ENCODE measurements at regions not wholly inside any gene's neighbourhood (a gene's known extent, or its start where the extent isn't known, plus 50 kb on each side); places are given as distances from the start of the nearest gene placed in this dataset.
"Not testable (repeated sequence)": the region's sequence is repeated elsewhere in the genome, so short reads cannot be mapped to it uniquely, and the experiment has no call there.

DNA sequence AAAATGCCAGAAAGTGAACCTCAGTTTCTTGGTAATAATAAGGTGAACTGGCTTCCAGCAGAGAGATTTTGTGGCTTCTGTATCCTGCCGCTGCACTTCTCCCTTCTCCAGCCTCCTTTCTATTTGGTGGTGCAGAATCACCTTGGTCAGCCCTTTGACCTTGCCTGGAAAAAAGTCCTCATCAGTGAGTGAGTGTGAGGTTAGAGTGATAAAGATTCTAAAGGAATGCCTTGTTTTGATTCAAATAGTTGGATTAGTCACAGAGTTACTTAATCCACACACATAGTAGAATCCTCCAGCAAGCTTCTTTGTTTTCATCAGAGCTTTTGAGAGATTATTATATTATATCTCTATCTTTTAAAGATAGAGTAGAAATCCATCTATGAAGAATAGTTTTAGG is 140.9 kb downstream of the KCNRG start:
- no peak for DNase-seq (ENCODE audit: low read depth in 2 of 2)

DNA sequence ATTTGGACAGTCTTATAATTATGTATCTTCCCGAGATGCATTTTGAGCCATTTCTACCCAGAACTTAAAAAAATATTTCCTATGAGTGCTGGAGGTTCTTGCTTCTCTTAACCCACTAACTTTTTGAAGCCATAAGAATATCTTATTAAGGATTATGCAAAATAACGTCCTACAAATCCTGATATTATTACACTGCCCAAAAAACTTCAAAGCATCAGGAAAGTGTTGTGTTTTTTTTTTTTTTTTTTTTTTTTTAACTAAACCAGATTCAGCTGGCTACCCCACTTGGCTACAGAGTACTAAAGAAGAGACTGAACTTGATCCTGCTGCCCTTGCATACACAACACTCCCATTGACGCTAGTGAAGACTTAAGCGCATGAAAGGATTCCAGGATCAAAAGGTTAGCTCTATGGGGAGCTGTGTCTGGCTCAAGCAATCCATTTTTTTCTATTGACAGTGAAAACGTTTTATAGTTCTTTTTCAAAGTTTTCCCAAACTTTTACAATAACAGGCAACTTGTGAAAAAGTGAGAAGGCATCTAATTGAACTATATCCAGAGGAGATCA is 141.4 kb downstream of the KCNRG start:
- no peak for DNase-seq (ENCODE audit: low read depth in 2 of 2)

GRCh38 chr13:50158385-50159165 is 143.3 kb downstream of the KCNRG start:
- no peak for DNase-seq (ENCODE audit: low read depth in 2 of 2)

- DNase-seq (ENCODE audit: low read depth in 2 of 2): no peak
Observed at GRCh38 chr13:50159607-50160006, 144.4 kb downstream of the KCNRG start.

GRCh38 chr13:50161052-50161451 is 145.8 kb downstream of the KCNRG start:
- no peak for DNase-seq (ENCODE audit: low read depth in 2 of 2)

DNA sequence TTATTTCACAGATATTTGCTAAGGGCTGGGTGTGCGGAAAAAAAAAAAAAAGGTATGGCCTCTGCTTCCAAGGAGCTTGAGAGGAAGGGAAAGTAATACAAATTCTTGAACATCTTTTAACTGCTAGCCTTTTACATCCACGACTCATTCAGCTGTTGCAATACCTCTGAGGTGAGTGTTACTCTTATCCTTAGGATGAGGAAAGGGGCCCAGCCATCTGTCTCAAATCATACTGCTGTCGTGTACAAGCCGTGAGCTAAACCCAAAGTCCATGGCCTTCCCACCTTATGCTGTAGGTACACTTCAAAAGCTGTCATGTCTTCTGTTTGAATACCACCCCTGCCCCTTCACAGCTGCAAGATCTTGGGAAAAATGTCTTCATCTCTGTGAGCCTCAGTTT is 146.8 kb downstream of the KCNRG start:
- no peak for DNase-seq (ENCODE audit: low read depth in 2 of 2)

- no peak for DNase-seq (ENCODE audit: low read depth in 2 of 2)
Observed at GRCh38 chr13:50162567-50162966, 147.3 kb downstream of the KCNRG start.

- no peak for DNase-seq (ENCODE audit: low read depth in 2 of 2)
Observed at GRCh38 chr13:50167224-50167947, 152.1 kb downstream of the KCNRG start.

DNA sequence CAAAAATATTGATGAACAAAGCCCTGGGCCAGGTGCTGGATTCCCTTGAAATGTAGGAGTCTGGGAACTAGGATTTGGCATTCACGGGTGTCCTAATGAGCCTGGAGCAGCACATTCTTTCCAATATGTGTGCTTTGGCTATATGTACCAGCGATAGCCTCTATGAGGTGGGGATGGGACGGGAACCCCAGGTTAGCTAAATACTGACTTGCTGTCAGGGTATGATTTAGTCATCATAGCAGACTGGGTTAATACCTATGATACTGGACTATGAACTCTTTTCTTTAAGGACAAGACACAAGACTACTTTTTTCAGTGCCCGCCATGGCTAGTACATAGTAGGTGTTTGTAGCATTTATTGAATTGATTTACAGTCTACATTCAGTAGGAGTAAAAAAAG is 152.7 kb downstream of the KCNRG start:
- no peak for DNase-seq (ENCODE audit: low read depth in 2 of 2)

GRCh38 chr13:50168786-50169185 is 153.5 kb downstream of the KCNRG start:
- DNase-seq (ENCODE audit: low read depth in 2 of 2): no peak

GRCh38 chr13:50170447-50171037 is 155.3 kb downstream of the KCNRG start:
- DNase-seq (ENCODE audit: low read depth in 2 of 2): no peak

DNA sequence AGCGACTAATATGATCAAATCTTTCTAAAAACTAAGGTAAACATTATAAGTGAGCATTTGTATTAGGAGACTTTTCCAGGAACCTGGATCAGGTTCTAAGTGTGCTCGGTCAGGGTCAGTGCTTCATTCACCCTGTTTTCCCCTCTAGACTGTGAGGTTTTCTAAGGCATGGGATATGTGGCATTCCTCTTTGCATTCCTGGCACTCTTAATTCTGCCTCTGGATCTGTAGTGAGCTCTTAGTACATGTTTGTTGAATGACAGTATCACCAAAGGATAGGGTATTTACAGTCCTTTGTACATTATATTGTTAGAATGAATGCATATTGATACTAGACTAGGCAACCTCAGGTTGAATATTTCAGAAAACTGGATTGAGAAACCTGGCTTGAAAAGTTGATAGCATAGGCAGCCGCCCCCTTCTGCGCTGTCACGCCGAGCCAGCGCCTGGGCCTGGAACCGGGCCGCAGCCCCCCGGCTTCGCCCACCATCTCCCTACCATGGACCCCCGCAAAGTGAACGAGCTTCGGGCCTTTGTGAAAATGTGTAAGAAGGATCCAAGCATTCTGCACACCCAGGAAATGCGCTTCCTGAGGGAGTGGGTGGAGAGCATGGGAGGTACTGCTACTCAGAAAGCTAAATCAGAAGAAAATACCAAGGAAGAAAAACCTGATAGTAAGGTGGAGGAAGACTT is 156.5 kb downstream of the KCNRG start:
- no peak for DNase-seq (ENCODE audit: low read depth in 2 of 2)

DNA sequence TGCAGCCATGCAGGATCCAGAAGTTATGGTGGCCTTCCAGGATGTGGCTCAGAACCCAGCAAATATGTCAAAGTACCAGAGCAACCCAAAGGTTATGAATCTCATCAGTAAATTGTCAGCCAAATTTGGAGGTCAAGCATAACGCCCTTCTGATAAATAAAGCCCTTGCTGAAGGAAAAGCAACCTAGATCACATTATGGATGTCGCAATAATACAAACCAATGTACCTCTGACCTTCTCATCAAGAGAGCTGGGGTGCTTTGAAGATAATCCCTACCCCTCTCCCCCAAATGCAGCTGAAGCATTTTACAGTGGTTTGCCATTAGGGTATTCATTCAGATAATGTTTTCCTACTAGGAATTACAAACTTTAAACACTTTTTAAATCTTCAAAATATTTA is 157.8 kb downstream of the KCNRG start:
- DNase-seq (ENCODE audit: low read depth in 2 of 2): not testable (repeated sequence)

DNA sequence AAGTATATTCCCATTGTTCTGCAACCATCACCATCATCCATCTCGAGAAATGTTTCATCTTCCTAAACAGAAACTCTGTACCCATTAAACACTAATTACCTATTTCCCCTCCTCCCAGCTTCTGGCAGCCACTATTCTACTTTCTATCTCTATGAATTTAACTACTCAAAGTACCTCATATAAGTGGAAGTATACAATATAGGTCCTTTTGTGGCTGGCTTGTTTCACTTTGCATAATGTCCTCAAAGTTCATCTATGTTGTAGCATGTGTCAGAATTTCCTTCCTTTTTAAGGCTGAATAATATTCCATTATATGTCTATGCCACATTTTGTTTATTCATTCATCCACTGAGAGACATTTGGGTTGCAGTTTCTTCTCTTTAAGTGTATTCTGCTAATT is 159.4 kb downstream of the KCNRG start:
- DNase-seq (ENCODE audit: low read depth in 2 of 2): no peak

GRCh38 chr13:50179977-50180376 is 164.7 kb downstream of the KCNRG start:
- no peak for DNase-seq (ENCODE audit: low read depth in 2 of 2)

DNA sequence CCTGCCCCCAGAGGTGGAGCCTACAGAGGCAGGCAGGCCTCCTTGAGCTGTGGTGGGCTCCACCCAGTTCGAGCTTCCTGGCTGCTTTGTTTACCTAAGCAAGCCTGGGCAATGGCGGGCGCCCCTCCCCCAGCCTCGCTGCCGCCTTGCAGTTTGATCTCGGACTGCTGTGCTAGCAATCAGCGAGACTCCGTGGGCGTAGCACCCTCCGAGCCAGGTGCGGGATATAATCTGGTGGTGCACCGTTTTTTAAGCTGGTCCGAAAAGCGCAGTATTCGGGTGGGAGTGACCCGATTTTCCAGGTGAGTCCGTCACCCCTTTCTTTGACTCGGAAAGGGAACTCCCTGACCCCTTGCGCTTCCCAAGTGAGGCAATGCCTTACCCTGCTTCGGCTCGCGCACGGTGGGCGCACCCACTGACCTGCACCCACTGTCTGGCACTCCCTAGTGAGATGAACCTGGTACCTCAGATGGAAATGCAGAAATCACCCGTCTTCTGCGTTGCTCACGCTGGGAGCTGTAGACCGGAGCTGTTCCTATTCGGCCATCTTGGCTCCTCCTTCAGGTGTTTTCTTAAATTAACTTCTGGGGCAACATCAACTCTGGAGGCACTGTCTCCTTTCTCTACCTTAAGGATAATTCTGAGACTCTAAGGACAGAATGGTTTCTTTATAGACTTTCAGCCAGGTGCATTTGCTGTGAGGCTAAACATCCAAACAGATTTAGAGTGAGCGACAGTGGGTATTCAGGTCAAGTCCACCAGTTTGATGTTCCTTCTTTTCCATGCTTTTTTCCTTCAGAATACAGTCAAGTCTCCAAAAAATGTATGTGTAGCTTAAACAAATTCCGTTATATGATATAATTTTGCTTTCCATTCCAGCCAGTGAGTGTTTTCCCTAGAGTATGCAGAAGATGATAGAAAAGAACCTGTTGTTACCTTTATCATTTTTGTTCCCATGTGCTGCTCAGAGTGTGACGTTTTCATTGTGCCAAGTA is 170.8 kb downstream of the KCNRG start:
- not testable (repeated sequence) for DNase-seq (ENCODE audit: low read depth in 2 of 2)

GRCh38 chr13:50187352-50188029 is 172.2 kb downstream of the KCNRG start:
- DNase-seq (ENCODE audit: low read depth in 2 of 2): no peak

DNA sequence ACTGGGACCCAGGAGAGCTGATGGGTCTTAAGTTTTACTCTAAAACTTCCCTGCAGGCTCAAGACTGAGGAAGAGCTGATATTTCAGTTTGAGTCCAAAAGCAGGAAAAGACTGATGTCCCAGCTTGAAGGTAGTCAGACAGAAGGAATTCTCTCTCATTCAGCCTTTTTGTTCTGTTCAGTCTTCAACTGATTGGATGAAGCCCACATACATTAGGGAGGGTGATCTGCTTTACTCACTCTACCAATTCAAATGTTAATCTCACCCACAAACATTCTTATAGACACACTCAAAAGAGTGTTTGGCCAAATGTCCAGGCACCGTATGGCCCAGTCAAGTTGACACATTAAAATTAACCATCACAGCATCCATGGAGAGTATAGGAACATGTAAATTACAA is 173.5 kb downstream of the KCNRG start:
- no peak for DNase-seq (ENCODE audit: low read depth in 2 of 2)

DNA sequence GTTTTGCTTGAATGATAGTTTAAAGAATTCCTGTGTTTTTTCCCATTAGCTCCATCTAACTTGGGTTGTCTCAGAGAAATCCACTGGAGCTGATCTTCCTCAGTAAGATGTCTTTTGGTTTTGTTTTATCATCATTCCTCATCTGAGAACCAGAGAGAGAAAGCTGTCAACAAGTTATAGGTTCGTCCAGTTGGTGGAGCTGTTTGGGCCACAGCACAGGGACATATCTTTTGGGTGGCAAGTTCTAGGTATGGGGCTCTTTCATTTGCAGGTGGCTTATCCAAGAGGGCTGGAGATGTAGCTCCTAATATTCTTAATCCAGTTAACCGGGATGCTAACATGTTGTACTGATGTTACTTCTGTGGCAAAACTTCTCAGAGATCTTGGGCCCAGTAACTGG is 174.2 kb downstream of the KCNRG start:
- DNase-seq (ENCODE audit: low read depth in 2 of 2): no peak

DNA sequence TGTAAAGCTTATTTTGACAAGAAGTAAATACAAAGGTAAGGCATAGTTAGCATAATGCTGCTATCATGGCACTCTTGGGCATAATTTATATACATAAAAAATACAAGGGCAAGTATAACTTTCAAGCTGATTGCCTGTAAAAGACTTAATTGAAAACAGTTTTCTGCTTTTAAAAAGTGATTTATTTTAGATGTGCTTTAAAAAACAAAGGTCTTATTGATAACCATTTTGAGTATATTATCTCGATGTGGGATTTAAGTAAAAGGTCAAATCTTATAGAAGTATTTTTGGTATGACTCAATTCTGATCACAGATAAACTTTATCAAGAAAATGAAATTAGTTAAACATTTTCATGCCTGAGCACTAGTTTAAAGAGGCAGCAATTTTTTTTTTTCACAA is 175.8 kb downstream of the KCNRG start:
- no peak for DNase-seq (ENCODE audit: low read depth in 2 of 2)

Measured in stimulated activated CD8-positive, alpha-beta memory T cell treated with anti-CD3 and anti-CD28 coated beads, Interleukin-15, amount 100 ng/mL, for 48 hours (primary cell).